K562 (cell line): ENCODE measurements at regions not wholly inside any gene's neighbourhood (a gene's known extent, or its start where the extent isn't known, plus 50 kb on each side); places are given as distances from the start of the nearest gene placed in this dataset.

Source experiments
- CREBBP ChIP-seq: IDR thresholded peaks from one replicate; pipeline ENCODE4 v1.6.1; 2012; ENCODE audit warnings: low read depth, mild to moderate bottlenecking, control low read depth, inconsistent platforms, low read length
- E2F3 ChIP-seq: fragments of 250-450 bp; sonication (Bioruptor Pico); IDR thresholded peaks from 2 replicates; pipeline ENCODE4 v1.4.0; 2020; ENCODE audit warnings: mild to moderate bottlenecking
- E2F4 ChIP-seq: sonication (generic); formaldehyde crosslinking; IDR thresholded peaks from 2 replicates; pipeline ENCODE4 v1.8.0; 2022; ENCODE audit warnings: mild to moderate bottlenecking, low read depth, missing genetic modification reagents
- ETV6 ChIP-seq, 3 experiments: fragments of 150-350 bp in 1 of 3; sonication (generic) in 1 of 3; formaldehyde crosslinking in 1 of 3; IDR thresholded peaks; 2 replicates each; pipeline versions ENCODE4 v1.6.1 to v1.8.0; 2014 to 2022; ENCODE audit warnings: borderline replicate concordance in 2 of 3, low read depth in 2 of 3, antibody characterized with exemption in 1 of 3, low read length in 1 of 3, mild to moderate bottlenecking in 1 of 3, missing genetic modification reagents in 1 of 3
- FUS ChIP-seq: fragments of 200-400 bp; formaldehyde crosslinking; optimal IDR thresholded peaks from 2 replicates; pipeline ENCODE3; 2017; ENCODE audit warnings: low read depth, low read length
- GTF3C2 ChIP-seq: IDR thresholded peaks from 3 replicates; pipeline ENCODE4 v1.6.1; 2011; ENCODE audit warnings: borderline replicate concordance, mild to moderate bottlenecking, moderate library complexity; ENCODE audit not compliant: insufficient read length; ENCODE audit errors: extremely low read depth
- HMGN3 ChIP-seq: IDR thresholded peaks from 2 replicates; pipeline ENCODE4 v1.6.1; 2011; ENCODE audit warnings: borderline replicate concordance, low read depth, mild to moderate bottlenecking, mixed read lengths, low read length; ENCODE audit not compliant: insufficient read length; ENCODE audit errors: extremely low read depth
- MAZ ChIP-seq, 2 experiments: fragments of 450-650 bp in 1 of 2; sonication (generic) in 1 of 2; formaldehyde crosslinking; IDR thresholded peaks in 1 of 2; conservative IDR thresholded peaks in 1 of 2; 2 replicates each; pipeline versions ENCODE4 v1.4.0 to v1.5.0; 2020; ENCODE audit warnings: mild to moderate bottlenecking in 1 of 2, missing genetic modification reagents in 1 of 2
- MCM2 ChIP-seq: fragments of 450-650 bp; IDR thresholded peaks from 2 replicates; pipeline ENCODE4 v1.6.1; 2017; ENCODE audit warnings: low read depth, mild to moderate bottlenecking
- MED1 ChIP-seq: sonication (generic); formaldehyde crosslinking; IDR thresholded peaks from 2 replicates; pipeline ENCODE4 v1.8.1; 2023; ENCODE audit warnings: missing genetic modification reagents, borderline replicate concordance
- NCOA2 ChIP-seq, 2 experiments: fragments of 450-650 bp; IDR thresholded peaks; 2 replicates each; pipeline ENCODE4 v1.6.1; 2018; ENCODE audit warnings: mild to moderate bottlenecking in 2 of 2, moderate library complexity in 1 of 2; ENCODE audit not compliant: partially characterized antibody in 2 of 2
- NFIX ChIP-seq: fragments of 250-450 bp; sonication (Bioruptor Pico); IDR thresholded peaks from 2 replicates; pipeline ENCODE4 v1.4.0; 2020; ENCODE audit warnings: low read depth, mild to moderate bottlenecking, moderate library complexity
- RHOXF2B ChIP-seq: fragments of 250-450 bp; sonication (Bioruptor Pico); conservative IDR thresholded peaks from 2 replicates; pipeline ENCODE4 v1.5.1; 2021
- SNAPC5 ChIP-seq: fragments of 250-450 bp; sonication (Bioruptor Pico); IDR thresholded peaks from 2 replicates; pipeline ENCODE4 v1.8.0; 2021; ENCODE audit warnings: moderate library complexity, mild to moderate bottlenecking, inconsistent platforms
- SRSF9 ChIP-seq: fragments of 200-400 bp; formaldehyde crosslinking; IDR thresholded peaks from 2 replicates; pipeline ENCODE4 v1.6.1; 2017; ENCODE audit warnings: low read depth, low read length, borderline replicate concordance
- ZEB2 ChIP-seq: fragments of 450-650 bp; IDR thresholded peaks from 2 replicates; pipeline ENCODE4 v1.6.1; 2016
- ZNF124 ChIP-seq: sonication (generic); formaldehyde crosslinking; IDR thresholded peaks from 2 replicates; pipeline ENCODE4 v1.8.1; 2022; ENCODE audit warnings: missing genetic modification reagents
- ZNF324 ChIP-seq: fragments of 250-450 bp; sonication (Bioruptor Pico); IDR thresholded peaks from 2 replicates; pipeline ENCODE4 v1.4.0; 2020; ENCODE audit warnings: mild to moderate bottlenecking
- ZNF511 ChIP-seq: sonication (generic); formaldehyde crosslinking; IDR thresholded peaks from 2 replicates; pipeline ENCODE4 v1.8.0; 2022; ENCODE audit warnings: mild to moderate bottlenecking, missing genetic modification reagents
- ZNF766 ChIP-seq: fragments of 200-800 bp; sonication (Bioruptor generic); conservative IDR thresholded peaks from 2 replicates; pipeline ENCODE4 v1.6.1; 2016; ENCODE audit warnings: missing genetic modification characterization, missing compliant biosample characterization
- ZNF780A ChIP-seq: fragments of 250-450 bp; sonication (Bioruptor Pico); IDR thresholded peaks from 2 replicates; pipeline ENCODE4 v1.5.0; 2021; ENCODE audit warnings: mild to moderate bottlenecking
- TF ChIP-seq, protein P1 (sequence below): fragments of 250-450 bp; sonication (Bioruptor Pico); IDR thresholded peaks from 2 replicates; pipeline ENCODE4 v1.8.0; 2022; ENCODE audit warnings: moderate library complexity, mild to moderate bottlenecking, inconsistent platforms

- TF ChIP-seq ZNF124 (CRISPR knock-in tag) (no peak), CREBBP (no peak), MCM2 (no peak), MAZ (CRISPR knock-in tag; conservative IDR thresholded peaks at IDR 0.05 in 1 of 2, IDR thresholded peaks at IDR 0.05 in 1 of 2) (0 out of 4 replicates have a peak, but pooled peaks of 1 of the 2 experiments have one; percentile 10), E2F3 (CRISPR knock-in tag) (no peak), ZNF324 (CRISPR knock-in tag) (no peak), ZNF766 (CRISPR knock-in tag) (no peak), GTF3C2 (no peak), ZNF780A (CRISPR knock-in tag) (no peak), E2F4 (CRISPR knock-in tag) (no peak), SNAPC5 (CRISPR knock-in tag) (no peak), SRSF9 (no peak), FUS (no peak), NFIX (no peak), ZNF511 (no peak), NCOA2 (IDR thresholded peaks at IDR 0.05; ENCODE audit: partially characterized antibody in 2 of 2) (no peak), ZEB2 (peak; percentile 16; the same call in 1 of the 2 replicates), MED1 (CRISPR knock-in tag) (no peak), HMGN3 (no peak), ETV6 (IDR thresholded peaks at IDR 0.05; ENCODE audit: borderline replicate concordance in 1 of 2, low read depth in 2 of 2, low read length in 1 of 2) (no peak), ETV6 (CRISPR knock-in tag; IDR thresholded peaks at IDR 0.05; ENCODE audit: borderline replicate concordance) (no peak), RHOXF2B (no peak)
- TF ChIP-seq, protein P1, sequence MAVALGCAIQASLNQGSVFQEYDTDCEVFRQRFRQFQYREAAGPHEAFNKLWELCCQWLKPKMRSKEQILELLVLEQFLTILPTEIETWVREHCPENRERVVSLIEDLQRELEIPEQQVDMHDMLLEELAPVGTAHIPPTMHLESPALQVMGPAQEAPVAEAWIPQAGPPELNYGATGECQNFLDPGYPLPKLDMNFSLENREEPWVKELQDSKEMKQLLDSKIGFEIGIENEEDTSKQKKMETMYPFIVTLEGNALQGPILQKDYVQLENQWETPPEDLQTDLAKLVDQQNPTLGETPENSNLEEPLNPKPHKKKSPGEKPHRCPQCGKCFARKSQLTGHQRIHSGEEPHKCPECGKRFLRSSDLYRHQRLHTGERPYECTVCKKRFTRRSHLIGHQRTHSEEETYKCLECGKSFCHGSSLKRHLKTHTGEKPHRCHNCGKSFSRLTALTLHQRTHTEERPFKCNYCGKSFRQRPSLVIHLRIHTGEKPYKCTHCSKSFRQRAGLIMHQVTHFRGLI (CRISPR knock-in tag): no peak
These were observed 62.2 kb downstream of the CCDC71L start (continued) for GRCh38 chr7:106598663-106599342.
